ENCODE measurements at regions not wholly inside any gene's neighbourhood (a gene's known extent, or its start where the extent isn't known, plus 50 kb on each side); places are given as distances from the start of the nearest gene placed in this dataset.

- H3K27me3 Mint-ChIP-seq (ENCODE audit: low read depth) = peaks cover 46% of the 10 kb centered on the region
- H3K4me3 Mint-ChIP-seq = no peak overlapping the region
These were observed 315.8 kb downstream of the MAF start for GRCh38 chr16:79284766-79285165.

GRCh38 chr16:79283578-79283977, 317.0 kb downstream of the MAF start:
- TF ChIP-seq, protein P1, sequence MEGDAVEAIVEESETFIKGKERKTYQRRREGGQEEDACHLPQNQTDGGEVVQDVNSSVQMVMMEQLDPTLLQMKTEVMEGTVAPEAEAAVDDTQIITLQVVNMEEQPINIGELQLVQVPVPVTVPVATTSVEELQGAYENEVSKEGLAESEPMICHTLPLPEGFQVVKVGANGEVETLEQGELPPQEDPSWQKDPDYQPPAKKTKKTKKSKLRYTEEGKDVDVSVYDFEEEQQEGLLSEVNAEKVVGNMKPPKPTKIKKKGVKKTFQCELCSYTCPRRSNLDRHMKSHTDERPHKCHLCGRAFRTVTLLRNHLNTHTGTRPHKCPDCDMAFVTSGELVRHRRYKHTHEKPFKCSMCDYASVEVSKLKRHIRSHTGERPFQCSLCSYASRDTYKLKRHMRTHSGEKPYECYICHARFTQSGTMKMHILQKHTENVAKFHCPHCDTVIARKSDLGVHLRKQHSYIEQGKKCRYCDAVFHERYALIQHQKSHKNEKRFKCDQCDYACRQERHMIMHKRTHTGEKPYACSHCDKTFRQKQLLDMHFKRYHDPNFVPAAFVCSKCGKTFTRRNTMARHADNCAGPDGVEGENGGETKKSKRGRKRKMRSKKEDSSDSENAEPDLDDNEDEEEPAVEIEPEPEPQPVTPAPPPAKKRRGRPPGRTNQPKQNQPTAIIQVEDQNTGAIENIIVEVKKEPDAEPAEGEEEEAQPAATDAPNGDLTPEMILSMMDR (IDR thresholded peaks at IDR 0.05; ENCODE audit: unreplicated experiment in 3 of 3) = no peak
- Mint-ChIP-seq H3K9me3 (peaks cover 2% of the 10 kb centered on the region), H3K27ac (no peak overlapping the region), H3K4me3 (no peak overlapping the region), H3K36me3 (ENCODE audit: low read depth) (no peaks in the 10 kb centered on the region), H3K4me1 (peaks cover 21% of the 10 kb centered on the region), H3K27me3 (ENCODE audit: low read depth) (peaks cover 50% of the 10 kb centered on the region)

More at GRCh38 chr16:79284766-79285165, 315.8 kb downstream of the MAF start:
- TF ChIP-seq, protein P1 (IDR thresholded peaks at IDR 0.05; ENCODE audit: unreplicated experiment in 3 of 3) = no peak
- Mint-ChIP-seq H3K27ac (no peak overlapping the region), H3K36me3 (ENCODE audit: low read depth) (no peaks in the 10 kb centered on the region), H3K9me3 (peaks cover 2% of the 10 kb centered on the region), H3K4me1 (peaks cover 21% of the 10 kb centered on the region)

DNA sequence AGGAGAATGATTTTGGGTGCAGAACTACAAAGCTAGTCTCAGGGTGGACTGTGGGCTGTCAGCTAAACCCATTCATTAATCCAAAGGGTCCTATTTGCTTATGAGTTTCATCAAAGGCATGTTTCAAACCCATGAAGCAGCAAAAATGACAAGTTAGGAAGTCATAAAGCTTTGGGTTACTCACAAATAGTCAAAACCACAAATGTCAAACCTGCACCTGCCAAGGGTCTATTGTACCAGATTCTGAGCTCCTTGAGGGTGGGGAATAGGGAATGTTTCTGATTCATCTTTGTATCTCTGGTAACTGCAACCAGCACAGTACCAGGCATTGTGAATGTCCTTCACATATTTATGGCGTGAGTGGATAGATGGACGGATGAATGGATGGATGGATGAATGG, 317.7 kb downstream of the MAF start:
- TF ChIP-seq, protein P1 (IDR thresholded peaks at IDR 0.05; ENCODE audit: unreplicated experiment in 3 of 3) = no peak
- H3K36me3 Mint-ChIP-seq (ENCODE audit: low read depth) = no peaks in the 10 kb centered on the region
- H3K27me3 Mint-ChIP-seq (ENCODE audit: low read depth) = peaks cover 55% of the 10 kb centered on the region
- H3K27ac Mint-ChIP-seq = no peak overlapping the region
- H3K4me1 Mint-ChIP-seq = peaks cover 20% of the 10 kb centered on the region
- peaks cover 2% of the 10 kb centered on the region for H3K9me3 Mint-ChIP-seq
- no peak overlapping the region for H3K4me3 Mint-ChIP-seq

DNA sequence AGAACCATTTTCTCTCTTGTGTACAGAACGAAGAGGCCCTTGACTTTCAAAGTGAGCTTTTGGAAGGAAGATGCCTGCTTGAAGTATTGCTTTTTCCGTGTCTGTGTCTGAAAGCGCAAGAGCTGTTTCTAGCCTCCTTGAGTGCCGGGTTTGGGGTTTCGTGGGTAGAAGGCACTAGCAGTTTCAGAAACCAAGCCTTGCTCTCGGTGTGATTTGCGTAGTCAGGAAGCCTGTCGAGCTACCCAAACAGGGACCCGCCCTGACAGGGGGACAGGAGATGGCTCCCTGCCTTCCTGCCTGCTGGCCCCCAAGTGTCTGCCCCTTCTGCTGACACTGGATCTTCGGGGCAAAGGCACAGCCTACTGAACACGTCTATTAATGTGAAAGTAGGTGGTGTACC, 322.0 kb downstream of the MAF start:
- H3K27me3 Mint-ChIP-seq (ENCODE audit: low read depth) = peaks cover 49% of the 10 kb centered on the region
- H3K36me3 Mint-ChIP-seq (ENCODE audit: low read depth) = no peaks in the 10 kb centered on the region
- no peak overlapping the region for H3K27ac Mint-ChIP-seq
- no peaks in the 10 kb centered on the region for H3K4me1 Mint-ChIP-seq
- TF ChIP-seq, protein P1 (IDR thresholded peaks at IDR 0.05; ENCODE audit: unreplicated experiment in 3 of 3) = no peak
- H3K4me3 Mint-ChIP-seq = no peak overlapping the region
- H3K9me3 Mint-ChIP-seq = peaks cover 2% of the 10 kb centered on the region

- TF ChIP-seq, protein P1 (IDR thresholded peaks at IDR 0.05; ENCODE audit: unreplicated experiment in 3 of 3) = no peak
These were observed 324.0 kb downstream of the MAF start for GRCh38 chr16:79276501-79276900.

DNA sequence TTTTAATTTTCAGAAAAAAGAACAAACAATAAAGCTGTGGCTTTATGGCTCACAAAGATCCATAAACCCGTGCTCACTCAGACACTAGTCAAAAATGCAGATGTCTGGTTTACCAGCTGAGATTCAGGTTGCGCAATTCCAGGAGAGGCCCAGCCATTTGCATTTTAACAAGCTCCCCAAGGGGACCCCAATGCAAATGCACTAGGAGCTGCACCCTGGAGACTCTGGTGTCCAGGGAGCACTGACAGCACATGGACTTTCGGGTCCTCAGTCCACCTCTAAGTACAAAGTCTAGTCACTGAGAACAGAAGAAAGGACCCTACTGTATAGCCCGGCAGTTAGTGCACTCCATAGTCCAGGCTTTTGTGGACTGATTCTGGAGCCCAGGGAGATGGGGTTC, 326.3 kb downstream of the MAF start:
- no peaks in the 10 kb centered on the region for H3K9me3 Mint-ChIP-seq
- H3K27me3 Mint-ChIP-seq (ENCODE audit: low read depth) = peaks cover 34% of the 10 kb centered on the region
- TF ChIP-seq, protein P1 (IDR thresholded peaks at IDR 0.05; ENCODE audit: unreplicated experiment in 3 of 3) = no peak

More at GRCh38 chr16:79276501-79276900, 324.0 kb downstream of the MAF start:
- H3K4me1 Mint-ChIP-seq = no peaks in the 10 kb centered on the region
- no peak overlapping the region for H3K4me3 Mint-ChIP-seq
- peaks cover 2% of the 10 kb centered on the region for H3K9me3 Mint-ChIP-seq
- peaks cover 45% of the 10 kb centered on the region for H3K27me3 Mint-ChIP-seq (ENCODE audit: low read depth)
- no peak overlapping the region for H3K27ac Mint-ChIP-seq
- H3K36me3 Mint-ChIP-seq (ENCODE audit: low read depth) = no peaks in the 10 kb centered on the region

More for the DNA sequence above, 326.3 kb downstream of the MAF start:
- no peaks in the 10 kb centered on the region for H3K4me1 Mint-ChIP-seq
- H3K27ac Mint-ChIP-seq = no peak overlapping the region
- H3K36me3 Mint-ChIP-seq (ENCODE audit: low read depth) = no peaks in the 10 kb centered on the region
- no peak overlapping the region for H3K4me3 Mint-ChIP-seq
